ENCODE measurements at regions not wholly inside any gene's neighbourhood (a gene's known extent, or its start where the extent isn't known, plus 50 kb on each side); places are given as distances from the start of the nearest gene placed in this dataset.

DNA sequence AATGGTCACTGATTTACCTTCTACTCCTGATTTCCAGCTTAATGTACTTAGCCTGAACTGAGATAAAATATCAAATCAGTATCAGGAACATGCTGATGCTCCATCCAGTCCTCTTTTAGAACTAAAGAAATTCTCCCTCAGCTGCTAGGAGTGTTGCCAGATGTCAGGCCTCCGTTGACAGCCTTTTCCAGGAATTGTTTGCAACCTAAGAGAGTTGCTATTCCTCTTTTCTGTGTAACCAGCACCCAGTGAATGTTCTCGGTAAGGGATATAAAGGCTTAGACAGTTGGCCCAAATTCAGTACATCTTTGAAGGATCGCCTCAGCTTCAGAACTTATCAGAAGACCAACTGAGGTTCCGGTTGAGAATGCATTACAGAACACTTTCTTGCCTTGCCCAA is 559.0 kb downstream of the PCDH17 start:
- DNase-seq (ENCODE audit: low read depth in 3 of 3), result no peak

DNA sequence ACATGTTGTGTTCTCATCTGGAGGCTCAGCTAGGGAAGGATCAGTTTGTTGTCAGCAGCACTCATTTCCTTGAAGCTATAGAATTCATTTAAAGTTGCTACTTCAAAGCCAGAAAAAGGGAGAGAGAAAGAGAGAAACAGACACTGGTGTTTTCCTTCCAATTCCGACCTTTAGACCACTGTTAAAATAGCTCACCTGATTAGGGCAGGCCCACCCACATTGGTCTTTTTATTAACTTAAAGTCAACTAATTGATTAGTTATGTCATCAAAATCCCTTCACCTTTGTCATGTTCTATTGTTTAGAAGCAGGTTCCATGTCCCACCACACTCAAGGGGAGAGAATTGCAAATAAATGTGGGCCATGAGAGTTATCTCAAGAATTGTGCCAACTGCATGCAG is 560.2 kb downstream of the PCDH17 start:
- no peak for DNase-seq (ENCODE audit: low read depth in 3 of 3)

DNA sequence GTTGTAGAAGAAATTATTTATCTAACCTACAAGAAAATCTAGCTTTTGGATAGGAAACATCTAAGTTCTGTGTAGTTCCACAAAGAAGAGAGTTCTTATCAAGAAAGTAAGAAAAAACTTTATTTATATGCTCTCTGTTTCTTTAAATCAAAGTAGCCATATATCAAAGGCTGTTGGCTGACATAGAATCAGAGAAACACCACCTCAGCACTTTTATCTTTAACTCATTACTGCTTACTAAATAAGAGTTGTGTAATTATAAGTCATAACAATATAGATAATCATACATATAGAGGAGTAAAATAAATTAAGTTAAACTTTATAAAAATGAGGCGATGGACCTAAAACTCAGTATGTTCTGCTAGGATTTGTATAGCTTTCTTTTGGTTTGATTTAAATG is 570.6 kb downstream of the PCDH17 start:
- DNase-seq (ENCODE audit: low read depth in 3 of 3), result no peak

DNA sequence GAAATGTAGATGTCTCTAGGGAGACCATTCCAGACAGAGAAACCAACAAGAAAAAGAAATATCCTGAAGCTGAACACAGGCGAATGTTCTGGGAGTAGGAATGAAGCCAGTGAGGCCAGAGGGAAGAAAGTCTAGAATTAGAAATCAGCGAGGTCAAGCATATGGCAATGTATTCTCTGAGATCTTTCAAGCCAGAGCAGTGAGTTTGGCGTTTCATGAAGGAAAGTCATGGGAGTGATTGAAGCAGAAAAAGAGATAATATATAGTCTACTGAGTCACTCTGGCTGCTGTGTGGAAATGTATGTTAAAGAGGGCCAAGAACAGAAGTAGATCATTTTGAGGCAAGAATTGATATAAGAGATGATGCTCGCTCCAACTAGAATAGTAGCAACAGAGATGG is 576.0 kb downstream of the PCDH17 start:
- no peak for DNase-seq (ENCODE audit: low read depth in 3 of 3)

DNA sequence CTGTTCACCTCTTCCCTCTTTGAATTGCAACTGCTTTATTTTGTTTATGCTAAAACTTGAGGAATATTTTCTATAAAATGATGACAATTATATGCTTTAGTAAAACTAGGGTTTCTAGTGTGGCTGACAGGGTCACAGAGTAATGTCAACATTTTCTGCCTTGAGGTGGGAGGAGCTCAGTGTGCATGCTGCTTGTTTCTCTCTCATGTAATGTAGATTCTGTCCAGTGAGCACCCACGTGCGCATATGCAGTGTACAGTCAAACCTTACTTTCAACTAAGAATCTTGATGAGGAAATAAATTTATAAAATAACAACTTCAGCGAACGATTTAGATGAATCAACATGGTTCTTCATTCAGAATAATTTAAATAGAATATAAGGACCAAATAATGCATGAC is 603.9 kb downstream of the PCDH17 start:
- DNase-seq (ENCODE audit: low read depth in 3 of 3), result no peak

DNA sequence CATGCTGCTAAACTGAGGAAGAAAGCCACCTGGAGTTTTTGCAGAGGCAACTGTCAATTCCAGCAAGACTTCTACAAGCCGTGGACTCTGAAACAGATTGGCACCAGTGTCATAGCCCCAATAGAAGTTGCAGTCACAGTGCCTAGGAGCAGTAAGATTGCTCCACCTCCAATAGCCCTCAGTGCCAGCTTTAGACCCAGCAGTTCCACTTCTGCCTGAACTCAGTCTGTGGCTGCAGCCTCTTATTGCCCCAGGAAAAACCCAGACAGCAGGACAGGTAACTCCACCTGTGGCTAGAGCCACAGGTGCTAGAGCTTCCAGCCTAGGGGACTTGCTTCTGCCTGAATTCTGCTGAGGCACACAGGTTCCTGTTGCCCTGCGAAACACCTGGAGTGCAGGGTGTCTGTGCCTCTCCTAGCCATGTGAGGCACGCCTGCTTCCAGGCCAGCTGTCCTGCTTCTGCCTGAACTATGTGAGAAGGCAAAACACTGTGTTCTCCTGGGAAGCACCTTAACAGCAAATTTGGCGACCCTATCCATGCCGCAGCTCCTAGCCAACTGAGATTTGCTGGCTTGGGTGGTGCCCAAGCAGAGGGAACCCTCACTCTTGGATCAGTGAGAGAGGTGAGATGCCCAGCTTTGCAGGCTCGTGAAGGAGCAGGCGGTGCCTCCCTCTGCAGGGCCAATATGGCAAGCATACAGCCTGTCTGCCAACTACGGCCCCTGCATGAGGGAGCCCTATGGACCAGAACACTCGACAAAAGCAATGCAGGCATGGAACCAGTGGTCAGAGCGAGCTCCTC is 607.6 kb downstream of the PCDH17 start:
- DNase-seq (ENCODE audit: low read depth in 3 of 3), result no peak

DNA sequence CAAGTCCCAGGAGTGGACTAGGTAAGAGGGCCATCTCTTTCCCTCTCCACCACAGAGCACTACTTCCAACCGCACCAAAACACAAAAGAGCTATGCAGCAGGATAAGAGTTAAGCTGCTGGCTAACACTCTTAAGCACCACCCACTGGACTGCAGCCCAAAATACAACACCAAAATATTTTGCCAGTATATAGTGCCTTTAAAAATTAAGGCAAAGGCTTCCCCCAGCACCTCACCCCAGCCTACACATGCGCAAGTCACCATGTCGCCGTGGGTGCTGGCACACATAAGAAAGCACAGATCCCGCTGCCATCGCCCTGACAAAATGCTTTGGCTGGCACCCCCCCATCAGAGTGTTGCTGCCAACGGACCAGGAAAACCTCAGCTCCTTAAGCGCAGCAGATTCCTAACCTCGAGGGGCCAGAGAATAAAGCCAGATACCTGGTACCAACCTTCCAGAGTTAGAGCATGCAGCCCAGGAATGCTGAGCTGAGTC is 608.3 kb downstream of the PCDH17 start:
- DNase-seq (ENCODE audit: low read depth in 3 of 3), result no peak

DNA sequence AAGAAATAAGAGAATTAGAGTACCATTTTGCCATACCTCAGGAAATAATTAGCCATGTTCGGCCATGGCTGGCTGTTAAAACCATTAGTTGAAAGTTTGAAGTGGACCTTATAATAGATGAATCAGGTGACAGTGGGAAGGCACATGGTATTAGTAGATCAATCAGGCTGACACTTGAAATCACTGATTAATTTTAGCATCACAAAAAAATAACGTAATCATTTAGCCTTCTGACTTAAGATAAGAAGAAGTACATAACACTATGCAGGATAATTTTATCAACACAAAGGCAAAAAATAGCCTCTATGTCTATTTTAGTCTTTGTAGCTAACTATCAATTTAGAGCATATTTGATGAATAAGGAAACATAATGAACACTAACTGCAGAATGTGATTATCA is 615.5 kb downstream of the PCDH17 start:
- DNase-seq (ENCODE audit: low read depth in 3 of 3), result no peak

DNA sequence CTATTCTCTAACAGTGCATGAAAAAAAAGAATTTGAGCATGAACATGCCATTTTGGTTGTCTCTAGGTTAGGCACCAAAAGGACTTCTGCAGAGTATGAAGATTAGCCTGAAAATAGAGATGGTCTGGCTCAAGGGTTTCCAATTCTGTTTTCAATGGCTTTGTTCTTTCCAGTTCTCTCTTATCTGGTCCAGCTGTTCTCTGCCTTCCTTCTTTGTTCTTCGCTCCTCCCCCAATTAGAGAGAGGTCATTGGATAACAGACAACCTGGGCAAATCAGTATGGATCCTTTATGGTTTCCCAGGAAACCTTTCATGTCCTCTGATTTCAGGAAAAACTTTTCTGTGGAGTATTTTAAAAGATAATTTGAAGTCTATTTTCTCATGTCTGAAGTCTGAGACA is 623.4 kb downstream of the PCDH17 start:
- DNase-seq (ENCODE audit: low read depth in 3 of 3), result no peak

DNA sequence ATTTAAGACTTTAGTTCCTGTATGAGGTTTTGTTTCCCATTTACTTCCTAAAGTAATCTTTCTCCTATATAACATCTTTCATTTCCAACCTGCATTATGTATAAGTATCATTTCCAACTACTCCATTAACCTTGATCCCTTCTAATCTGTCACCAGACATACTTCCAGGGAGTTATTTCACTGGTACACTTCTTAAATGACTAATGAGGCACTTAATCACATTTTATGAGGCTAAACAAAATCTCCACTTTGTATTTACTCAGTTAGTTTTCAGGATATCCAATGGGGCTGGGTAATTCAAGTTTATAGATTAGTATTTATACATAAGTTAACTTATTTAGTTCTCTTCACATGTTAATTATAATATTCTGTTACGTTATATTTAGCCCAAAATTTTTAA is 634.7 kb downstream of the PCDH17 start:
- DNase-seq (ENCODE audit: low read depth in 3 of 3), result no peak

DNA sequence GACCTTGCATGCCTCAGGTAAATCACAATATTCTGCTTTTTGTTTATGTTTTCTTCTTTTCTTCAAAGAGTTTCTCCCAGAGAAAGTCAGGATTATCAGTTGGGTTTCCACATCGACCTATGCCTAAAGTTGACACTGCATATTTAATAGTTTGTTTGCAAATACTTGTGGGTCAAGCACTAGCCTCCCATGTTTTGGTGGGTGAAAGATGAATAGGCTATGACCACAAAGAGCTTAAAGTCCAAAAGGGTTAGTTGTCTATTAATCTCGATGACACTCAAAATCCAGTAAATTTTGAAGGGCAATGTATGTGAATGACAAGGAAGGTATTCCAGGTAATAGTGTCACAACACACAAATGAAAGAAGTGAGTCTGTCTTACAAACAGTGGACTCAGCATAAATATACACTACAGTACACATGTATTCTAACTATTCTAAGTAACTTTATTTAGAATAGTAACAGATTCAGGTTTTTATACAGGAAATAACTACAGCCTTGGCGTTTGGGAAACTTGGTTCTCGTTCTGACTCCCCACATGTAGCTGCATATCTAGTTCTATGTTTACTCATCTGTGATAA is 667.1 kb downstream of the PCDH17 start:
- DNase-seq (ENCODE audit: low read depth in 3 of 3), result no peak

DNA sequence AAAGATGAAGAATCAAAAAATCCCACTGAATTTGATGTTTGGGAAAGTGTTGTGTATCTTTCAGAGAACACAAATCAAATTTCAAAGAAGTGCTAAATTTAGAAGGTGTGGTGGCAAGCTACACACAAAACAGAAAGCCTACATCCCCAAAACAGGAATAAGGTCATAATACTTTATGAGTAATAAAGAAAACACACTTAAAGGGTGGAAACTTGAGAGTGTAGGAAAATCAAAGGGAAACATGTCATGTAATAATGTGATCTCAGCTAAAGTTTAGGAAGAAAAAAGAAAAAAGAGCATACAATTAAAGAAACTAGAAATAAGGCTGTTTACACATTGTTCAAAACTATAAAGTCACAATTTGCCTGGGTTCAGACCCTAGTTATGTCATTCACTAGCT is 668.7 kb downstream of the PCDH17 start:
- no peak for DNase-seq (ENCODE audit: low read depth in 3 of 3)

DNA sequence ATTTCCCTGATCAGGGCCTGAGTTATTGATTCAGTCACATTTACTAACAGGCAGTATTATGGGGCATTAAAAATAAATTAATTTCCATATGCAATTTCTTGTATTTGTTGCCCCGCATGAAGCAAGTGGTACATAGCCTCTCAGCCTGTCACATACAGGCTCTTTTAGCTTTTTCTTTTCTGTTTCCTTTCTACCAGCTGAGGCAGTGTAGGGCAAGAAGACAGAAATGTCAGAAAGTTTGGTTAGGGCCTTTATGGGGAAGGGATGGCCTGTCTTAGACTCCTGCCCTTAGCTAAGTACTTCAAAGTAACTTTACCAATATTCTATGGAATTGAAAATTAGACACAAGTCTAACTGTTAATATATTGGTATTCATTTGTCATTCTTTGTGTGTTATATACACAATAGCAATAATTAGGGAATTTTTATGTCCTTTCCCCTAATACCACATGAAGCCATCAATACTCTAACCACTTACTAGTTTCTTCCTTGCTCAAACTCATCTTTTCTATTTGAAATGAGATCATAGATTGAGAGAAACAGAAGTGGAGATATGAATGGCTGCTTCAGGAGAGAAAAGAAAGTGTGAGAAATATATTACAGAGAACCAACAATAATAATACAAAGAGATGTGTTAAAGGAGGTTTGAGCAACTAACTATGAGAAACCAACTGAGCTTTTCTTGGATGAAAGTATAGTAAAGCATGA is 669.6 kb downstream of the PCDH17 start:
- DNase-seq (ENCODE audit: low read depth in 3 of 3), result no peak

DNA sequence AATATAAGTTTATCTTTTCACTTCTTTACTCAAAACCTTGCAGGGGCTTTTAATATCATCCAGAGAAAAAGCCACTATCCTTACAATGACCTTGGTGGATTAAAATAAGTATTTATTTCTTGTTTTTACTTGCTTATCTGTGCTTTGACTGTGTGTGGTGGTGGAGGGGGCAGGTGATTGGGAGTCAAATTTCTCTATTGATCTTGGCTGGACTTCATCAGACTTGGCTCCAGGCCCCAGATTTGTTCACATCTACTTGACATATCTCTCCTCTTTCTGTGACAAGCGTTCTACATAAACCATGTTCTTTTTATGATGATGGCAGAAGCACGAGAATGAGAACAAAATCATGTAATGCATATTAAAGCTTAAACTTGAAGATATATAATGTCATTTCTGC is 670.8 kb downstream of the PCDH17 start:
- no peak for DNase-seq (ENCODE audit: low read depth in 3 of 3)

DNA sequence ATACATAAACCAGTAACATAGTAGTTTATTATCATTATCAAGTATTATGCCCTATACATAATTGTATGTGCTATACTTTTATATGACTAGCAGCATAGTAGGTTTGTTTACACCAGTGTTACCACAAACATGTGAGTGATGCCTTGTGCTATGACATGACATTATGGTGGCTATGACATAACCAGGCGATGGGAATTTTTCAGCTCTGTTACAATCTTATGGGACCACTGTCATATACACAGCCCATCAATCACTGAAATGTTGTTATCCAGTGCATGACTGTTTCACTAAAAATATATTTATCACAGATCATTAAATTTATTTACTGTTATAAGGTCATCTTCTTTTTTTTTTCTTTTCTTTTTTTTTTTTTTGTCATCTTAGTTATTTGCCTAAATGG is 674.5 kb downstream of the PCDH17 start:
- no peak for DNase-seq (ENCODE audit: low read depth in 3 of 3)

DNA sequence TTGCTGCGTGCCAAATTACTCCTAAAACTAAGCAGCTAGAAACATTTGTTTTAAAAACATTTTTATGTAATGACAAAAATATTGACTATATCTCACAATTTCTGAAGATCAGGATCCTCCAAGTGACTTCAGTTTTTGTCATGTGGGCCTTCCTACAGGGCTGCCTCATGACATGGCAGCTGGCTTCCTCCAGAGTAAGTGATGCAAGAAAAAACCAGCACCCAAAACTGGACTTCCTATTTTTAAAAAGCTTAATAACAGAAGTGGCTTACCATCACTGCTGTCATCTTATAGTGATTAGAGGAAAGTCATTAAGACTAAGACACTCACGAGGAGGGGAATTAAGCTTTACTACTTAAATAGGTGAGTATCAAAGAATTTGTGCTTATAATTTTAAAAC is 681.7 kb downstream of the PCDH17 start:
- no peak for DNase-seq (ENCODE audit: low read depth in 3 of 3)

DNA sequence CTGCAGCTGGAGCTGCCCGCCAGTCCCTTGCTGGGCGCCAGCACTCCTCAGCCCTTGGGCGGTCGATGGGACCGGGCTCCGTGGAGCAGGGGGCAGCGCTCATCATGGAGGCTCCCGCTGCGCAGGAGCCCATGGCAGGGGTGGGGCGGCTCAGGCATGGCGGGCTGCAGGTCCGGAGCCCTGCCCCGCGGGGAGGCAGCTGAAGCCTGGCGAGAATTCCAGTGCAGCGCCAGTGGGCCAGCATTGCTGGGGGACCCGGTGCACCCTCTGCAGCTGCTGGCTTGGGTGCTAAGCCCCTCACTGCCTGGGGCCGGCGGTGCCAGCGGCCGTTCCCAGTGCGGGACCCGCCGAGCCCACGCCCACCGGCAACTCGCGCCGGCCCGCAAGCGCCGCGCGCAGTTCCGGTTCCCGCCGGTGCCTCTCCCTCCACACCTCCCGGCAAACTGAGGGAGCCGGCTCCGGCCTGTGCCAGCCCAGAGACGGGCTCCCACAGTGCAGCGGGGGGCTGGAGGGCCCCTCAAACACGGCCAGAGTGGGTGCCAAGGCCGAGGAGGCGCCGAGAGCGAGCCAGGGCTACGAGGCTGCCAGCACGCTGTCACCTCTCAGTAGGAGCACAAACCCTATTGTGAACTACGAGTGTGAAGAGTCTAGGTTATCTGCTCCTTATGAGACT is 687.1 kb downstream of the PCDH17 start:
- no peak for DNase-seq (ENCODE audit: low read depth in 3 of 3)

DNA sequence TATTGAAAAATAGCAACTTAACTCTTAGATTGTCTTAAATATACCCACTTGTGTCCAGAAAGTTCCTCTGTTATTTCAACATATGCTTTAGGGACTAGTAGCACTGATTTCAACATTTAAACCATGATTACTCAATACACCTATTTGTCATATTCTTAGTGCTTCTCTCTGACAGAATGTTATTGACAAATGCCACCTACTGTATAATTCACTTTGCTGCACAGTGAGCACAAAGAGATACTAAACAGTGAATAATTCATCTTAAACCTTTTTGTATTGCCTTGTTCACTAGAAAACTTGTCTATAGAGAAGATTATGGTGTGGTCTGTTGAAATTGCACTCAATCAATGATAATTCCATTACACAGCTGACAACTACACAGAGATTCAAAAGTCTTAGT is 692.6 kb downstream of the PCDH17 start:
- DNase-seq (ENCODE audit: low read depth in 3 of 3), result no peak

DNA sequence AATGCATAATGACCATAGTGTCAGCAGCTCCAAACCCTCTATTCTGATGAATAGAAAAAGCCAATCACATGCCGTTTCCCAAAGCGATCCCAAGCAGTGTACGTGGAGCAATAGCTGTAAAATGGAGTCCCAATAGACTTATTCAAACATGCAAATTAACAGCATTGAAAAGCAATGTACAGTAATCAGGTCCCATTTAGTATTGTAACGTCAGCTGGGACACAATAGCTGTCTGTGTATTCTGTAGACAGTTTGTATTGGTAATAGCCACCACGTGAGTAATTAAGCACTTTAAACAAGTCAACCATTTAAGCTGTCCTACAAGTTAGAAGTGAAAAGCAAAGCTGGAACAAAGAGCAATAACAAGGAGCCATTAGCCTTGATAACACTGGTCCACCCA is 698.2 kb downstream of the PCDH17 start:
- DNase-seq (ENCODE audit: low read depth in 3 of 3), result no peak

DNA sequence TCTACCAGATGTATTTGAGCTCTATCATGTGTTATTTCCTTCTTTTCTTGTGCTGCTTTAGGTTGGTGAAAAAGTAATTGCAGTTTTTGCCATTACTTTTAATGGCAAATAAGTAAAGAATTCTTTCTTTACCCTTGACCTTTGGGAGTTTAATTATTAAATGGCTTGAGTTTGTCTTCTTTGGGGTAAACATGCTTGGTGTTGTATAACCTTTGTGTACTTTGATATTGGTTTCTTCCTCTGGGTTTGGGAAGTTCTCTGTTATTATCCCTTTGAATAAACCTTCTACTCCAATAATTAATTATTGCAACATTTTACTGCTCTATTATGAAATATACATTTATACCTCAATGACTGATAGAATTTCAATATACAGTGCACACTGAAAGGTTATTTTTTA is 709.4 kb downstream of the PCDH17 start:
- no peak for DNase-seq (ENCODE audit: low read depth in 3 of 3)

DNA sequence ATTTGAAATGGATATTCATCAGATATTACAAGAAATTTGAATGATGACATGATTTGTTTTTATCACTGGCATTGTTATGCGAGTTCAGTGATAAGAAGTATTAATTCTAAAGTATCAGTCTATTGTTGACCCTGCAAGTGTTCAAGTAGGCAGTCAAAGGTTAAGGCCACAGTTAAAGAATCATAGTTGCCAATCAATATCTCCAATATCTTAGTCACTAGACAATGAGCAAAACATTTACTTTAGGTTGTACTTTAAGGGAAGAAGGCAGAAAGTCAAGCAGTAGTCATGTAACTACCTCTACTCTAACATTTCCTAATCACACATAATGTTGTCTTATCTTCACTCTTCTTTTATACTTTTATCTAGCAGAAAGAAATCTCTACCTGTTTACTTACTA is 709.8 kb downstream of the PCDH17 start:
- no peak for DNase-seq (ENCODE audit: low read depth in 3 of 3)

DNA sequence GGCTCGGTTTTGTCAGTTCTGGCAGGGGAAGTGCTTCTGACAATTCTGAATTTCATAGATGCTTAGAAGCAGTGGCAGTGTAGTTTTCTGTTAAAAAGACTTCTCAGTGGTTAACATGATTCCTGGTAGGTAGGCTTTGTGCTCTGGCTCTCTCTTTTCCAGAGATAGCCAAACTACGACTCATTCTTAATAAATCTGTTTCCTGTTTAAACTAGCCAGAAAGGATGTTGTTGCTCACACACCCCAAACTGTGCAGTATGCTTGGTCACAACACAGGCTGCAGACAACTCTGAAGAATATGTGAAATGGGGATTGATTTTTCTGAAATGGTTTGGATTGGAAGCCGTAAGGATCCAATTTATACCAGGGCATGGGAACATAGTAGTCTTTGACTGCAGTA is 711.5 kb downstream of the PCDH17 start:
- DNase-seq (ENCODE audit: low read depth in 3 of 3), result no peak

Measured in stimulated activated CD4-positive, alpha-beta T cell treated with anti-CD3 and anti-CD28 coated beads, TNF-alpha, amount 100 ng/mL, for 4 hours (primary cell).